ENCODE measurements at regions not wholly inside any gene's neighbourhood (a gene's known extent, or its start where the extent isn't known, plus 50 kb on each side); places are given as distances from the start of the nearest gene placed in this dataset.

GRCh38 chr11:36878737-36879136 lies 280.7 kb upstream of the RAG2 start:
- H2BK15ac ChIP-seq (ENCODE audit: low read depth, low read length), result no peak overlapping the region
- H3K23ac ChIP-seq (ENCODE audit: insufficient read length, low read depth, low read length), result no peak overlapping the region
- H2BK12ac ChIP-seq (ENCODE audit: insufficient read length, low read depth, low read length), result no peak overlapping the region
- Mint-ChIP-seq H3K27me3 (ENCODE audit: low read depth) (no peaks in the 10 kb centered on the region; the same call in 1 of the 2 replicates), H3K4me1 (peaks cover 6 to 7% of the 10 kb centered on the region in 2 experiments), H3K27ac (no peak overlapping the region), H3K4me3 (no peak overlapping the region), H3K9me3 (peaks cover 0 to 2% of the 10 kb centered on the region in 2 experiments; a peak in 1 of 5 replicates), H3K36me3 (ENCODE audit: insufficient read depth in 1 of 3, low read depth in 3 of 3) (no peaks in the 10 kb centered on the region)
- H3K9ac ChIP-seq (ENCODE audit: extremely low read depth, insufficient read length, low read length), result no peak overlapping the region
- peaks cover 2% of the 10 kb centered on the region; the same call in 1 of the 2 replicates for H3K4me1 ChIP-seq (ENCODE audit: insufficient read depth, low read length)
- H4K20me1 ChIP-seq (ENCODE audit: control insufficient read depth, insufficient read depth, insufficient read length), result no peaks in the 10 kb centered on the region
- H4K8ac ChIP-seq (replicated peaks; ENCODE audit: insufficient read length, low read depth, low read length), result no peak overlapping the region
- H3K23me2 ChIP-seq (ENCODE audit: insufficient read length, low read depth, low read length, poor library complexity, severe bottlenecking), result no peaks in the 10 kb centered on the region
- H3K9me3 ChIP-seq (ENCODE audit: control insufficient read depth, low read depth, low read length), result no peaks in the 10 kb centered on the region
- H2BK120ac ChIP-seq (ENCODE audit: low read depth, low read length, poor library complexity, severe bottlenecking), result no peak overlapping the region
- no CpG with 5 or more reads among the region's 1 CpG for WGBS (ENCODE audit: extremely low coverage, insufficient read length, low lambda C conversion rate)
- H4K91ac ChIP-seq (ENCODE audit: insufficient read length, low read depth, low read length), result no peak overlapping the region
- DNase-seq, result no peak
- no peak overlapping the region for H3K56ac ChIP-seq (ENCODE audit: insufficient read length, low read depth, low read length)
- no peak overlapping the region for H3K4ac ChIP-seq (ENCODE audit: low read depth, low read length)
- H2BK5ac ChIP-seq (ENCODE audit: insufficient read length, low read length), result no peak overlapping the region
- TF ChIP-seq CTCF (conservative IDR thresholded peaks at IDR 0.05), result no peak
- H3K79me2 ChIP-seq (ENCODE audit: insufficient read depth, low read length), result no peaks in the 10 kb centered on the region
- no peak overlapping the region for H3K14ac ChIP-seq (ENCODE audit: insufficient read depth, low read length)
- H3K4me2 ChIP-seq (ENCODE audit: insufficient read depth, insufficient read length, low read length), result no peak overlapping the region
- no peak overlapping the region for H3K18ac ChIP-seq (ENCODE audit: insufficient read length, low read depth, low read length)
- no peak overlapping the region for H3K27ac ChIP-seq (ENCODE audit: insufficient read length, low read depth, low read length)
- no peak overlapping the region for H2AFZ ChIP-seq (ENCODE audit: low read length)
- no peak overlapping the region for H3T11ph ChIP-seq (ENCODE audit: low read length)
- no peaks in the 10 kb centered on the region for H3K27me3 ChIP-seq (ENCODE audit: insufficient read depth, low read length)
- H3K79me1 ChIP-seq (ENCODE audit: insufficient read depth, low read depth, low read length, poor library complexity, severe bottlenecking), result no peaks in the 10 kb centered on the region
- no peak overlapping the region for H4K5ac ChIP-seq (ENCODE audit: insufficient read length, low read depth, low read length)
- no peak overlapping the region for H2BK20ac ChIP-seq (ENCODE audit: low read depth, low read length, poor library complexity, severe bottlenecking)
- H2AK5ac ChIP-seq (ENCODE audit: insufficient read length, low read length), result no peak overlapping the region
